Loucy (cell line): ENCODE measurements at regions not wholly inside any gene's neighbourhood (a gene's known extent, or its start where the extent isn't known, plus 50 kb on each side); places are given as distances from the start of the nearest gene placed in this dataset.
"Not testable (repeated sequence)": the region's sequence is repeated elsewhere in the genome, so short reads cannot be mapped to it uniquely, and the experiment has no call there.

Experiments used
- CTCF ChIP-seq: fragments of 200-600 bp; sonication (generic); conservative IDR thresholded peaks from 2 replicates; pipeline ENCODE4 v1.5.1; 2014; ENCODE audit warnings: mild to moderate bottlenecking, antibody characterized with exemption, low read length
- EZH2phosphoT487 ChIP-seq: fragments of 200-600 bp; IDR thresholded peaks from 2 replicates; pipeline ENCODE4 v1.6.1; 2018; ENCODE audit warnings: antibody characterized with exemption, mild to moderate bottlenecking, moderate library complexity, borderline replicate concordance

- not testable (repeated sequence) for TF ChIP-seq CTCF, EZH2phosphoT487
Measured at GRCh38 chr10:47675577-47675976, 87.8 kb downstream of the SYT15B start.
